ENCODE measurements at regions not wholly inside any gene's neighbourhood (a gene's known extent, or its start where the extent isn't known, plus 50 kb on each side); places are given as distances from the start of the nearest gene placed in this dataset.

DNA sequence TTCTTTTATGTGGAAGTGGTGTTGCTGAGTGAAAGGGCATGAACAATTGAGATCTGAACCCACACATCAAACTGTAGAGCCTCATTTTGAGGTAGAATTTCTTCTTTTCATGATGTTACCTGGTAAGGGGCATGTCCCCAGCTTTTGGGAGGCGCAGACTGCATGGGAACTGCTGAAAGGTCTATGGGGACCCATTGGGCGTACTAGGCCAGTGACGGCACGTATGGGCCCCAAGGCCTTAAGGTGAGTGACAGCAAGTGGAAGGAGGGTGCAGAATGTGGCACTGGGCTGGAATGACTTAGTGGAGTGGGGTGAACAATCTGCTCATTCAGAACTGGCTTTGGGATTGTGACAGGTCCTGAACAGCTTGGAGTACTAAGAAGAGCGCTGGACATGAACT is 123.6 kb upstream of the RGMA start:
- TF ChIP-seq EZH2 (IDR thresholded peaks at IDR 0.05; ENCODE audit: insufficient read depth, poor library complexity, severe bottlenecking) (no peak), EZH2phosphoT487 (IDR thresholded peaks at IDR 0.05; ENCODE audit: insufficient read depth, low read depth) (no peak)
